Bone marrow (tissue), 2 donors: ENCODE measurements at regions not wholly inside any gene's neighbourhood (a gene's known extent, or its start where the extent isn't known, plus 50 kb on each side); places are given as distances from the start of the nearest gene placed in this dataset.

Source experiments
- DNase-seq, 2 donors: peaks; one replicate each; lab custom pipeline; 2025; lab: John Stamatoyannopoulos, UW

DNA sequence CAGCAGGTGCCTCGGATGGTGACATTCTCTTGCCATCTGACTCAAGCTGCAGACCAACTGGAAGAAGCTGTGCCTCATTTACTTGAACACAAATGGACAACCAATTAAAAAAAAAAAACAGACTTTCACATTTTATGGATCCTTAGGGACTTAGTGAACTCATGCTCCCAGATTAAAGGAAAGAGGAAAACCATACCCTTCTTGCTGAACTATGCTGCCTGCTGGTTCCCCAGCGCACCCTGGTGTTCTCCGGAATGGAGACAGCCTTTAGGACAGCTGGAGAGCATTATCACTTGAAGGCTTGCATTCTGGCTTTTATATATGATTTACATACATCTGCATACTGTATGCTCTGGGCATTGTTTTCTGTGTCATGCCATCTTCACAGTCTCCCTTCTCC is 370.7 kb downstream of the SLC4A3 start:
- DNase-seq, result no peak

- DNase-seq, result no peak
Measured at GRCh38 chr2:219998714-219999227, 371.3 kb downstream of the SLC4A3 start.

DNA sequence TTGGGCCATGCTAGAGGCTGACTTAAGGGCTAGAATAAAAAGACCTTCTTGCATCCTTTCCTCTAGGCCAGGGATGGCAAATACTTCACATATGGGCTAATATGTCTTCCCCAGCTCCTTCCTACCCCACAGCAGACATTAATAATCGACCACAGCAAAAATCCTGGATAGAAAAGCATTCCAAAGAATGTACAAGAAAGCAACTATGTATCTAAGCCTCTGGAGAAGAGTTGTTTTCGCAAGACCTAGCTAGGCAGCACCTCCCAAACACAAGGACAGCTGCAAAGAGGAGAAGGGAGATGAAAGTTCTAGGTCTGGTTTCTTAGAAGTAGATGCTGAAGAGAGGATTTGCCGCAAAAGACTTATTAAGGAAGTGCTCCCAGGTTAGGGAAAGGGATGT is 372.6 kb downstream of the SLC4A3 start:
- DNase-seq, result no peak

- DNase-seq, result no peak
Measured at GRCh38 chr2:220000586-220000985, 373.2 kb downstream of the SLC4A3 start.

DNA sequence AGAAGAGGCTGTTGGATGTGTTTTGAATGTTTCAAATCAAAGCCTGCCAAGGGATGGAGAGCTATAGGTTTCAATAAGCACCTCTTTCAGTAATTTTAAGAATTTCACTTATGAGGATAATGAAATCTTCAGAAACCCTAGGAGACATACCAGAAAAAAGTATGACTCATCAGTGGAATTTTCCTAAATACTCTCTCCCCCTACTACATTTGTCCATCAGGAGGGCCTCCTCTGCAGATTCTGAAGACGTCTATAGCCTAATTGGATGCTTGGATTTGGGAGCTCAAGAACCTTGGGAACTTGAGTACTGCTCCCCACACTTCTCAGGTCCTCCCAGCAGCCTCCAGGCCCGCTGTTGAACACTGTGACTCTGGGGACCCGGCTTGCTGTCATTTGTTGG is 374.3 kb downstream of the SLC4A3 start:
- no peak for DNase-seq

DNA sequence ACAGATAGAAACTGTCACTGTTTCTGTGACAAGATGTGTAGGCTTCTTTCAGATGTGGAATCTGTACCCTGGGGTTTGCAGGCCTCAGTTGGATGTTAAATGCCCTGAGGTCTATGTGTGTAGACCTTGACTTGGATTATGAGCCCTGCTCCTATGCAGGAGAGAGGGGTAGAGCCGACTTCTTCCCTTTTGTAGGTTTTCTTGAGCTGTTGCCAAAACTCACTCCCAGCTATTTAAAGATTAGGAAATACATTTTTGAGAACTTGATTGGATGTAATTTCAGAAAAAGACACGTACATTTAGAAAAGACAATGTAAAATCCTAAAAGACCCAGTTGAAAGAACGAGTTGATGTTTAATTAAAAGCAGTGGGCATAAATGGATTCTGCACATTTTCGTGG is 374.8 kb downstream of the SLC4A3 start:
- no peak for DNase-seq

GRCh38 chr2:220002699-220003098 is 375.3 kb downstream of the SLC4A3 start:
- no peak for DNase-seq

- no peak for DNase-seq
Measured at GRCh38 chr2:220005362-220005761, 377.9 kb downstream of the SLC4A3 start.

DNA sequence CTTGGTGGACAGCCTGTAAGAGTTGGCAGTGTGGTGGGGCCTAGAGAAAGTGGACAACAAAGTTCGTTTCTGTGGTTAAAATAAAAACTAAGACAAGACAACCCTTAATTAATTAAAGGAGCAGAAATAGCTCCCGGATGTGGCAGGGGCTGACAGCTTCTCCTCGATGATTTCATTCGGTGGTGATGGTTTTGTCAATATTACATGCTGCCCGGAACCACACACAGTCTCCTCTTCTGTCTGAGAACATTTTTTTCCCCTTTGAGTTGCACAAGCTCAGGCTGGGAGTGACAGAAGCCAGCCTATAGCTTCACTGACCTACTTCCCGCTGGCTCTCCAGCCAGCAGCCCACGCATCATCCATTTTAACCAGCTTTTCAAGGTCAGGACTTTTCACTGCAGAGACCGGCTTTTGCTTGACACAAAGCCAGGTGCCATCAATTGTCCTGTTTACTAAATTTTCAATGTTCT is 378.8 kb downstream of the SLC4A3 start:
- no peak for DNase-seq

DNA sequence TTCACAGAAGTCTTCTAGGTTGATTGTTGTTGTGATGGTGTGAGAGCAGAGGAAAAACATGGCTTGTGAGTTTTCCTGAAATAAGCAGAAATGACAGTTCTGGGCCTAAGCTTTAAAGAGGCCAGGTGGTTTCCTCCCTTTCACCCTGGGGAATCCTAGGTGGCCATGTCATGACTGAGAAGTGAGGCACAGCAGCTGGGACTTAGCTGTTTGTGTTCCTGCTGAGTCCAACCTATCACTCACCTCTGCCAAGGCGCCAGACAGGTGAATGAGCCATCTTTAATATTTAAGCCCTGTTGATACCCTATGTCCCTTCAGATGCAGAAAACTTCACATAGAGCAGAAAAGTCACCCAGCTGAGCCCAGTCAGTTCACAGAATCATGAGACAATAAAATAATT is 384.4 kb downstream of the SLC4A3 start:
- no peak for DNase-seq

DNA sequence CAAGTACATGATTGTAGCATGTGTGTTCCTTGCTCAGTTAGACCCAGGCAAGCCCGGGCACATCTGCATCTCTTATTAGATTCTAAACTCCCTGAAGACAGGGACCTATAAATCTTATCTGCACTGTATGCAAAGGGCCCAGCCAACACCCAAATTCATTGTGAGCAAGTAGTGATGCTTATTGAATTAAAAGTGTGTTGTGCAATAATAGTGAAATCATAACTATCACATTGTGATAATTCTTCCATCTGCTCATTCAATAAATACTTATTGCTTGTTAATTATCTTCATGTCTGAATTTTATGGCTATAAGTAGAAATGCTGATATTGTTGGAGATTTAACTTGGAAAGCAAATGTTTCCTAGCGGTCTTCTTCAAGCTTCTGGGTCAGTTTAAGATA is 387.5 kb downstream of the SLC4A3 start:
- no peak for DNase-seq

- DNase-seq, result no peak
Measured at GRCh38 chr2:220015576-220015975, 388.1 kb downstream of the SLC4A3 start.

DNA sequence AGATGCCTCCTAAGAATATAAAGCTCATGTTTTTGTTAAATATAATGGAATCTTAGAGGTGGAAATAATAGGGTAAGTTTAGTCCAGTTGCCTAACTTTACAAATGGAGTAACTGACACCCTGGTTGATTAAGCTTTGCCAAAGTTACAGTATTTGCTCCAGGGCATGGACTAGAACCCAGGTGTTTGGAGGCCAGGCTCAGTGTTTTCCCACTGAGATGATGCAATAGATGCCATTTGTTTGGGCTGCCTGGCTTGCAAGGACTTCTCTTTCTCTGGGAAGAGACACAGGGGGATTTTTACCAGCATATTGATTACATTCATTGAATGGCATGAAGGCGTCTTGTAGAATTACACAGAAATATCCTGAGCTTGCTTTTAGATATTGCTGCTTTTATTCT is 397.8 kb downstream of the SLC4A3 start:
- DNase-seq, result no peak

GRCh38 chr2:220029013-220029412 is 401.6 kb downstream of the SLC4A3 start:
- DNase-seq, result no peak

DNA sequence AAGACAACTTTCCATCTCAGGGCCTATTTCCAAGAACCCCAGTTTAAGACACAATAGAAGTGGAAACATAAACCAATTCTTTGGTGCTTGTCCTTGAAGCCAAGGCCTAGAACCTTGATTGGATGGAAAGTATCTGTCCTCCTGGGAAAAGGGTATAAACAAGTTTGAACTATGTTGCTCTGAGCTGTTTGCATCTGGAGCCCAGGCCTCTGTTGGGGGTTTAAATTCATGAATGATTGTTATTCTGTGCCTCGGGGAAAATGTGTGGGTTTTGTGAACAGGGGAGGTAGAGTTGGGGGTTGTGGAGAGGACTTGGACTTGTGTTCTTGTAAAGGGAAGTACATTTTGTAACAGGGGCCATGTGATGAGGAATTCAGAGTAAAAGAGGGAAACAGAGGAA is 406.1 kb downstream of the SLC4A3 start:
- DNase-seq, result no peak

DNA sequence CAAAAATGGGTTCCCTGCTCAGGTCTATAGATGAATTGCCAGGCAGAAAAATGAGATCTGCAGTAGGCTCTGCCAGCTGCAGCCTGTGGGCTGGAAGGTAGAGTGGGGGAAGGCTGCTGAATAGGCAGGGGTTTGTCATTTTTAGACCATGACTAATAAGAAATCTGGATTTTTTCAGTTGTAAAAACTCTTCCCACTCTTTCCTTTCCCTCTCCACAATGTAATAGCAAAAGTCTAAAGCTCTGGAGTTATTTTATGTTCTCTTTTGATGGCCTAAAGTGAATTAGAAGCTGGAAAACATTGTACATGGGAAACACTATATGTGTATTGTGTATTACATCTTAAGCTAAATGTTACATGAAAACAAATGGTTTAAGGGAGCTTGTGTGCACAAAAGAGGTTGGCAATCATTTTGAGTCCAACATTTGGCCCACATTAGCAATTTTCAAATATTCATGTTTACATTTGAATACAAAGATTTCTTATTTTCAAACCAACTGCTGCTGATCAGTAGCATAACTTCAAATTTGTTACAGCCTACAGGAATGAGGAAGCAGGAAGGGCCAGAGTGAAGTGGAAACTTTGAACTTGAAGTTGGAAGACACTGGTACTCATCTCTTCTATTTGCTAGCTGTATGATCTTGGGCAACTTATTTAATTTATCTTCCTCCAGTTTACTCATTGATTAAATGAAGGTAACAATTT is 407.1 kb downstream of the SLC4A3 start:
- DNase-seq, result no peak

DNA sequence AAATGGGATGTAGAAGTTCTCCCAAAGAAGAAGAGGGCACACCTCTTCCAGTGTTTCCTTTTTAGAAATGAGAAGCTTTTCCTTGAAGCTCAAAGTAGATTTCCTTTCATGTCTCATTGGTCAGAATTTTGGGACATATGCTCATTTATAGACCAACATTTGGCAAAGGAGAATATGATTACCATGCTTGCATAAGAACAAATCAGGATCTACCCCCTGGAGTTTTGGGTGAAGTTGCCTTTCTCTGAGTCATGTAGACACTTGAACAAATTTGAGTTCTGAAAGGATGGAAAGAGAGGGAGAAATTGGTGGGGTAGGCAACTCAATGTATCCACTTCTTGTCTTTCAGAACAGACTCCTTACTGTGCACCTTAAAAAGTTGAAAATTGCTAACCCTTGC is 409.0 kb downstream of the SLC4A3 start:
- no peak for DNase-seq

- DNase-seq, result no peak
Measured at GRCh38 chr2:220040346-220040745, 412.9 kb downstream of the SLC4A3 start.

- DNase-seq, result no peak
Measured at GRCh38 chr2:220041447-220041846, 414.0 kb downstream of the SLC4A3 start.

- DNase-seq, result no peak
Measured at GRCh38 chr2:220043155-220043989, 415.9 kb downstream of the SLC4A3 start.

DNA sequence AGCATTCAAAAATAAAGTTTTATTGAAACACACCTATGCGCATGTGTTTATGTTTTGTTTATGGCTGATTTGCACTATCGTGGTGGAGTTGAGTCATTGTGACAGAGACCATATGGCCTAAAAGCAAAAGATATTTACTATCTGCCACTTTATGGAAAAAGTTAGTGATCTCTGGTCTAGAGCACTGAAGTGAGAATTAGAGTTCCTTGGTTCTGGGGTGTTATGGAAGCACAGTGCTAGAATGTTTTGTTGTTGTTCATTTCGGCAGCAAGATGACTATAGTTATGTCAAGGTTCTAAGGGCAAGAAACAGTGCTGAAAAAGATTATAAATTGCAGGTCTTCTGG is 416.5 kb downstream of the SLC4A3 start:
- DNase-seq, result no peak

DNA sequence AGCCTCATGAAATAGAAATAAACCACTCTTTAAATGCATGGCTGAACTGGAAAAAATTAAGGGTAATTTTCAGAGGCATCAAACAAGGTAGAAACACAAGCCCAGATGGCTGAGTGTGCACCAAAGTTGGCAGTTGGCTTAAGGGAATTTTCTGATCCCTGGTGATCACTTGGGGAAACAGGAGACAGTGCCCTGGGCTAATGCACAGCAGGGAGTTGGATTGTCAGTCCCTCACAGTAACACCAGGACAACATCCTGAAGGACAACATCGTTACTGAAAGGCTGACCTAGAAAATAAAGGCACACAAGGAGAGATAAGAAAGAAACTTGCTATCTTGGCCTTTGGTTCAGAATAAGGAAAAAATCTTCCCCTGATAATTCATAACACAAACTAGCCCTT is 417.0 kb downstream of the SLC4A3 start:
- no peak for DNase-seq

GRCh38 chr2:220046507-220046906 is 419.1 kb downstream of the SLC4A3 start:
- DNase-seq, result no peak
